Keratinocyte (primary cell): ENCODE measurements at regions not wholly inside any gene's neighbourhood (a gene's known extent, or its start where the extent isn't known, plus 50 kb on each side); places are given as distances from the start of the nearest gene placed in this dataset.

Source experiments
- DNase-seq: peaks from one replicate; pipeline ENCODE4 v3.0.0-alpha.2; 2011; ENCODE audit warnings: low read depth, missing footprints, low spot score
- FAIRE-seq: peaks from 2 replicates; lab custom pipeline; 2011; peaks lifted over from hg19 to GRCh38; lab: Jason Lieb, UNC
- H2AFZ ChIP-seq: 2 replicates; pipeline ENCODE4 v1.6.0; 2012; ENCODE audit warnings: low read length, control low read depth, inconsistent platforms; ENCODE audit not compliant: control insufficient read depth
- H3K27ac ChIP-seq: 2 replicates; pipeline ENCODE4 v1.5.1; 2011; ENCODE audit warnings: low read length; ENCODE audit not compliant: control insufficient read depth, insufficient read depth
- H3K27me3 ChIP-seq: 3 replicates; pipeline ENCODE4 v1.6.0; 2011; ENCODE audit warnings: low read length; ENCODE audit not compliant: control insufficient read depth, insufficient read depth; ENCODE audit errors: extremely low read depth
- H3K36me3 ChIP-seq, 2 experiments: 2 replicates in 1 of 2; 3 replicates in 1 of 2; pipeline ENCODE4 v1.5.1; 2011; ENCODE audit warnings: low read length in 2 of 2, mild to moderate bottlenecking in 1 of 2; ENCODE audit not compliant: control insufficient read depth in 2 of 2, insufficient read depth in 2 of 2; ENCODE audit errors: extremely low read depth in 1 of 2
- H3K4me1 ChIP-seq: 3 replicates; pipeline ENCODE4 v1.5.1; 2011; ENCODE audit warnings: low read length; ENCODE audit not compliant: control insufficient read depth, insufficient read depth; ENCODE audit errors: extremely low read depth
- H3K4me2 ChIP-seq: 3 replicates; pipeline ENCODE4 v1.6.0; 2011; ENCODE audit warnings: low read depth, low read length; ENCODE audit not compliant: control insufficient read depth, insufficient read depth; ENCODE audit errors: extremely low read depth
- H3K4me3 ChIP-seq, 3 experiments: fragments of 200-600 bp in 1 of 3; sonication (generic) in 1 of 3; 2 replicates in 2 of 3; 3 replicates in 1 of 3; pipeline ENCODE4 v1.5.1; 2011 to 2016; ENCODE audit warnings: low read length in 3 of 3, mild to moderate bottlenecking in 3 of 3, control low read depth in 2 of 3, inconsistent platforms in 1 of 3, low read depth in 1 of 3, mixed read lengths in 1 of 3, mixed run types in 1 of 3, moderate library complexity in 1 of 3; ENCODE audit not compliant: control insufficient read depth in 2 of 3, insufficient read depth in 2 of 3; ENCODE audit errors: extremely low read depth in 1 of 3
- H3K79me2 ChIP-seq: 2 replicates; pipeline ENCODE4 v1.6.0; 2012; ENCODE audit warnings: low read length; ENCODE audit not compliant: control insufficient read depth, insufficient read depth
- H3K9ac ChIP-seq: 3 replicates; pipeline ENCODE4 v1.6.0; 2011; ENCODE audit warnings: low read length; ENCODE audit not compliant: control insufficient read depth, insufficient read depth; ENCODE audit errors: extremely low read depth
- H3K9me1 ChIP-seq: 3 replicates; pipeline ENCODE4 v1.6.0; 2011; ENCODE audit warnings: low read length; ENCODE audit not compliant: control insufficient read depth, insufficient read depth; ENCODE audit errors: extremely low read depth
- H3K9me3 ChIP-seq: 2 replicates; pipeline ENCODE4 v1.5.1; 2012; ENCODE audit warnings: low read depth, low read length; ENCODE audit not compliant: control insufficient read depth
- H4K20me1 ChIP-seq: 3 replicates; pipeline ENCODE4 v1.6.0; 2011; ENCODE audit warnings: low read length; ENCODE audit not compliant: control insufficient read depth, insufficient read depth; ENCODE audit errors: extremely low read depth
- CTCF ChIP-seq, 3 experiments: IDR thresholded peaks in 1 of 3; conservative IDR thresholded peaks in 1 of 3; optimal IDR thresholded peaks in 1 of 3; 2 replicates in 2 of 3; 3 replicates in 1 of 3; pipeline versions ENCODE3 to v1.5.1; 2011; ENCODE audit warnings: low read length in 3 of 3, mild to moderate bottlenecking in 3 of 3, moderate library complexity in 2 of 3, control low read depth in 1 of 3, inconsistent platforms in 1 of 3; ENCODE audit not compliant: insufficient read depth in 2 of 3; ENCODE audit errors: extremely low read depth in 1 of 3
- EZH2 ChIP-seq: IDR thresholded peaks from one replicate; pipeline ENCODE4 v1.6.1; 2012; ENCODE audit warnings: inconsistent platforms, mild to moderate bottlenecking, low read length, moderate library complexity
- dilution Hi-C: fragments of 300-500 bp; cut with MboI; formaldehyde crosslinking; loops from one replicate; pipeline ENCODE4 v1.7.0; 2020; ENCODE audit warnings: low sequenced_read_pairs; ENCODE audit not compliant: extremely low pct_ligation_motif_present

GRCh38 chr2:57396355-57397098 is 650.1 kb upstream of the VRK2 start:
- Histone ChIP-seq H3K9me3 (no peaks in the 10 kb centered on the region), H3K4me1 (no peaks in the 10 kb centered on the region), H3K4me3 (no peak overlapping the region), H3K36me3 (no peaks in the 10 kb centered on the region), H3K9ac (no peak overlapping the region), H3K79me2 (no peaks in the 10 kb centered on the region), H3K27me3 (no peaks in the 10 kb centered on the region), H3K27ac (no peak overlapping the region), H3K9me1 (no peaks in the 10 kb centered on the region), H4K20me1 (no peaks in the 10 kb centered on the region), H2AFZ (no peak overlapping the region), H3K4me2 (no peak overlapping the region)
- FAIRE-seq (no peak), DNase-seq (no peak)
- no peak for TF ChIP-seq CTCF (optimal IDR thresholded peaks at IDR 0.05 in 1 of 3, IDR thresholded peaks at IDR 0.05 in 1 of 3, conservative IDR thresholded peaks at IDR 0.05 in 1 of 3; ENCODE audit: extremely low read depth in 1 of 3, insufficient read depth in 2 of 3, low read length in 3 of 3)
- no peak for TF ChIP-seq EZH2
- dilution Hi-C loops: no loop called here

GRCh38 chr2:57397550-57398360 is 648.9 kb upstream of the VRK2 start:
- Histone ChIP-seq H3K79me2 (no peaks in the 10 kb centered on the region), H3K36me3 (no peaks in the 10 kb centered on the region), H3K9me1 (no peaks in the 10 kb centered on the region), H2AFZ (no peak overlapping the region), H3K4me2 (no peak overlapping the region), H3K4me3 (no peak overlapping the region), H4K20me1 (no peaks in the 10 kb centered on the region), H3K9ac (no peak overlapping the region), H3K27me3 (no peaks in the 10 kb centered on the region), H3K27ac (no peak overlapping the region), H3K4me1 (no peaks in the 10 kb centered on the region), H3K9me3 (no peaks in the 10 kb centered on the region)
- TF ChIP-seq CTCF (optimal IDR thresholded peaks at IDR 0.05 in 1 of 3, IDR thresholded peaks at IDR 0.05 in 1 of 3, conservative IDR thresholded peaks at IDR 0.05 in 1 of 3; ENCODE audit: extremely low read depth in 1 of 3, insufficient read depth in 2 of 3, low read length in 3 of 3): no peak
- no peak for TF ChIP-seq EZH2
- dilution Hi-C loops: no loop called here
- DNase-seq: no peak
- FAIRE-seq: no peak
